GM21360 (cell line): ENCODE measurements at regions not wholly inside any gene's neighbourhood (a gene's known extent, or its start where the extent isn't known, plus 50 kb on each side); places are given as distances from the start of the nearest gene placed in this dataset.
"Not testable (repeated sequence)": the region's sequence is repeated elsewhere in the genome, so short reads cannot be mapped to it uniquely, and the experiment has no call there.

Experiments
- ATAC-seq: cut with Tn5 transposase; IDR thresholded peaks from one replicate; pipeline ENCODE4 v1.9.1; 2021; ENCODE audit warnings: mild to moderate bottlenecking, moderate library complexity; ENCODE audit not compliant: unreplicated experiment

GRCh38 chr1:55898181-55898580 is 681.2 kb downstream of the PLPP3 start:
- no peak for ATAC-seq

GRCh38 chr1:55896210-55896609 is 681.0 kb upstream of the USP24 start:
- no peak for ATAC-seq

GRCh38 chr1:55894521-55894920 is 679.4 kb upstream of the USP24 start:
- ATAC-seq: no peak

GRCh38 chr1:55893155-55893554 is 678.0 kb upstream of the USP24 start:
- no peak for ATAC-seq

DNA sequence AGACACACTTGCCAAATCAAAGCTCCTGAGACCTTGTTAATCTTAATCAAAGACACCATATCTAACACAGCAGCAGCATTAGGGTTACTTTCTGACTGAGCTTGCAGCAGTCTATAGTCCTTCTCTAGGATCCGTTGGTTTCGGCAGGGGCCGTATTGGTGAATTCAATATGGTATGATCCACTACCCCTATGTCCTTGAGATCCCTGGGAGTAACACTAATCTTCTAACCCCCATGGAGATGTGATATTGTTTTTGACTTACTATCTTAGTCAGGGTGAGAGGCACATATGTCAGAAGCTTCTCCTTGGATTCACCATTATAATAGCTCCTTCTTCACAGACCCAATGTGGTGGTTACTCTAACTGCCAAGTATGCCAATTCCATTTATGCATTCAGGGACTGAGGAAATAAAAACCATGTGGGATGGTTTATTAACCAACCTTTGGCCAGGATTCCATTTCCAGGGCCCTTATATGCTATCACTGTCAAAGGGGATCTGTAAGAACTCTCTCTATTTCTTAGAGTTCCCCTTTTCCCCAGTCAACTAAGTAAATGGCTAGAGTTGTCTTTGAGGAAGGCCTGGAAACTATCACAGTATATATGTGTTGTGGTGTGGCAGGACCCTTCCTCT is 673.6 kb upstream of the USP24 start:
- ATAC-seq: no peak

DNA sequence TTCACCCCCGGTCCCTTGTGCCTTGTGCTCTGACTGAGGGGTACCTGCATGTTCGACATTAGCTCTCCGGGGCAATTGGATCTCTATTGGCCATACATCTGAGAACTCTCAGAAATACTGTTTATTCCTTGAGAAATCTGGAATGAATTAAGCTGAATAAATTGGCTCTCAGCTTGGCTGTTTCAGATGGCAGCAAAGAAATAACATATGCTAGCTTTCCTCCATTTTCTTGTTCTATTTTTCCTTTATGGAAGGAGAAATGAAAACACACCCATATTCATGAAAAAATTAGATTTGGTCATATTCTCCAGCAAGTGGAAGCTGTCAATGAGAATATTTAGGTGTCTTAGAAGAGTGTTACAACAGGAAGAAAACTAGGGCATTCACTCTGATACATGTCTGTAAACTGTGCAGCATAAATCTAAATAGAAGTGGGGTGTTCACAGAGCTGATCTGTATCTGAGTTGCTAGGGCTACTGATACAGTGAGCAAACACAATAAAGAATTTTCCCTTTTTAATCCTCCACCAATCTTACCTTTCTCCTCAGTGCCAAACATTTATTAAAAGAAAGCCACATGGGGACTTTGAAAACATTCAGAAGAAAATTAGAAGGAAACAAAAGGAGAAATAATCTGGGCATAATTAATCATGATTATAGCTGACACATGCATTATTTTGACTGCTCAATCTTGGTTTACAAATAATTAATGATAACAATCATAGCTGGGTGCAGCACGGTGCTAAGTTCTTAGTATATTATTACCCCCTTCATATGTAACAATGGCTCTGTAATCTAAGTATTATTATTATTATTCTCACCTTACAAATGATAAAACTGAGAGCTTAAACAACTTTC is 671.9 kb upstream of the USP24 start:
- no peak for ATAC-seq

DNA sequence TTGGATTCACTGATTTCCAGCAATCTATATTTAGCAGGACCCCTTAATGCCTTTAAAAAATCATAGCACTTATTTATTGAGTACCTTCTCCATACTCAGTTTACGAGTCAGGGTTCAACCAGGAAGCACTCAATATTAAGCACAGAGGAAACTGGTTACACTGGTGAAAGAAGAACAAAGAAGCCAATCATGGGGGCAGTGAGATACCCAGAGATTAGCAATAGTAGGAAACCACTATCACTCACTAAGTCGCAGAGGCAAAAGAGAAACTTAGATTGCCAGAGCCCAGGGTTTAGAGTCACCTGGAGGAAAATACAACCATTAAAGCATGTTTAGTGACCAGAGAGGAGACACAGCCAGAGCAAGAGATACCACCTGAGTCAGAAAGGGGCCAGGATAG is 670.5 kb upstream of the USP24 start:
- no peak for ATAC-seq

DNA sequence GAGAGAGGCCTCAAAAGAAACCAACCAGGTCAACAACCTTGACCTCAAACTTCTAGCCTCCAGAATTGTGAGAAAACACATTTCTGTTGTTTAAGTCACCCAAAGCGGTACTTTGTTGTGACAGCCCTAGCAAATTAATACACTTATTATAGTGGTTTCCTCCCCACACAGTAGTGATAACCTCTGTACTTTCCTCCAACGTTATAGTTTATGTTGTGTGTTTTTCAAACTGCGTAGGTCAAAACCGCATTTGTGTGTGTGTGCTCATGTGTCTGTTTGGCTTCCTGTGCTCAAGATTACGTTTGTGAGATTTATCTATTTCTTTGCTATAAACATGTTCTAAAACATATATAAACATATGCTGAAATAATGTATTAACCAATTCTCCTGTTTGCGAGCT is 667.8 kb upstream of the USP24 start:
- ATAC-seq: no peak

DNA sequence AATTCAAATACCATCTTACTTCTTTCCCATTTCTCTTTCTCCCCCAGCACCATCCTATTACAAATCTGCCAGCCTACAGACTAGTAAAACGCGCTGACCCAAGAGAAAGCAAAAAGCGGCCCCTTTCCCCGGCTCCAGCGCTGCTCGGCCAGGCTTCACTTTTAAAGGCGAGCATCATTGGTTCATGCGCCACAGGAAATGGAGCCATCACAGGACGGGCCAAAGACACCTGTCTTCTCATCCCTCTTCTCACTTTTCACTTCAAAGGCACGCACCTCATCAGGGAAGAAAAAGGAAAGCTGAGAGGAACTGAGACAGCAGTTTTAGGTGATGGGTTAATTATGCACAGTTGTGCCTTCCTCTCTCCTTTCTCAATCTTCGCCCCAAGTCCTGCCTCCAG is 664.2 kb upstream of the USP24 start:
- no peak for ATAC-seq

DNA sequence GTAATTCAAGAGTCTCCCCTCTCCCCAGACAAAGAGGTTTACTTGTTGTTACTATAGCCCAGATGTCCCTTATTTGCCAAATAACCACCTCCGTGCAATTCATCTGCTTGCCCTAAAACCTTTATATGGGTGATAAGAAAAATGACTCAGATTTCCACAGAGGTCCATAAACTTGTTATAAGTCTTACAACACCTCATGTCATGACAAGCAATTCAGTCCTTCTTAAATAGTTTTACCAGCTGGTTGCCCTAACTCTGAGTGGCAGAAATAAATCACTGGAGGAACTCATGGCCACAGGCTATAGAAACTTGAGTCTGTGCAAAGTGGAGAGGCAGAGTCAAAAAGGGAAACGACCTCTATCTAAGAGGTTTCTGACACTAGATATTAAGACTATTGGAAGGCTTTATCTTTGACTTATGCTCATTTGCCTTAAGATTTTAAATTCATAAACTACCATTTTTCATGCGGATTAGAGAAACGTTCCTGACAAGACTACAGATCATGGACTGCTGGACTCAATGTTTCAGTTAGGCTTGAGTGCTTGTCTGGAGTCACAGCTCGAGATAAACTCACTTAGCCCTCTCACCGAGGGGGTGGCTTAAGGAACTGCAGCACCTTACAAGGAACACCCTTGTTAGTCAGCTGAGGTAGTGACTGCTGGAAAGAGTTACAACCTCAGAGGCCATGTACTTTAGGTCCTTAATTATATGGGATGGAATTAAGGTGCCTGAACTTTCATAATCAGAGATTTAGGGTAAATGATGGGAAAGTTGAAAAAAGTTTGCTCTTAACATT is 662.5 kb upstream of the USP24 start:
- no peak for ATAC-seq

- no peak for ATAC-seq
Observed at GRCh38 chr1:55876276-55877060, 661.3 kb upstream of the USP24 start.

DNA sequence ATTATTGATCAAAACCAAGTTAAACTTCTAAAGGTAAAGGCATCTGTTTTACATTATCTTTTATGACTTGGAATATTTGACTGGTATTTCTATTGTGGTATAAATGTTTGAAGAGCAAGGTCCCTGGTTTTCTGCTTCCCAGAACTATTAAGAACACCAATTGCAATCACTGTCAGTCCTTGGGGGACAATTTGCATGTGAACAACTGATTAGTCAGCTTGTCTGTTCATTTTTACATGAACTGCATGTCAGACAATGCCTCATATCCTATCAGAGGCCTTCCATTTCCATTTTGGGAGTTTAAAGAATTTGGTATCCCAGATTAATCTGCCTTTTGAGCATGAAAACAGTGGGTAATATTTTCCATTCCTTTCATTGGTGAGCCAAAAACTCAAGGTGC is 654.9 kb upstream of the USP24 start:
- ATAC-seq: no peak

DNA sequence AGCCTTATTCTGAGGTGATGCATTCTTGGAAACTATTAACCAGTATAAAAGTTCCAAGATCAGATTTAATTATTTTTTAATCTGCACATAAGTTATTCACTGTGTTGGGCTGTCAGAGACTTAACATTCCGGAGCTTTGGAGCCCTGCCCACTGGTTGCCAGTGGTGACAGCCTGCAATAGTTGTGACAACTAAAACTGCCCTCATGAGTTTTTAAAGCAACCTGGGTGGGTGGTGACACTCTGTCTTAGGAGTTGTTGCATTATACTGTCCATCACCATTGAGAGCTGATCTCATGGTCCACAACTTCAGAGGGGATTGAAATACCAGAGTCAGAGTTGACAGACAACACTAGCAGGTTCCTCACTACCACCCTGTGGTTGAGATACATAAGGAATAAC is 653.9 kb upstream of the USP24 start:
- no peak for ATAC-seq

DNA sequence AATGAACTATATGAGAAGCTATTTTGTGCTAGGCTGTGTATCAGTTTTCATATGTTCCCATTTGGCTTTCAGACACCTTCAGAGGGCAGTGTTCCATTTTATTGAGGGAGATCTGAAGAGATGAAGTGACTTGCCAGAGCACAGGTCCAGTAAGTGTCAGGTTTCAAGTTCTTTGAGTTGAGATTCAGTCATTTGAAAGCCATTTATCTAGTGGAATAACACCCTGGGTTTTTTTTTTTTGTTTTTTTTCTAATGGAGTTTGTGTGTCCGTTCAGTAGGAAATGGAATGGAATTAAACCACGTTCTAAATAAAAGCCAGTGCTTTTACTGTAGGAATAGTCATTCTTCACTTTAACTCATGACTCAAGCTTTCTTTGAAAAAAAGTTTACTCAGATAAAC is 652.9 kb upstream of the USP24 start:
- no peak for ATAC-seq

GRCh38 chr1:55867304-55867843 is 652.2 kb upstream of the USP24 start:
- no peak for ATAC-seq

DNA sequence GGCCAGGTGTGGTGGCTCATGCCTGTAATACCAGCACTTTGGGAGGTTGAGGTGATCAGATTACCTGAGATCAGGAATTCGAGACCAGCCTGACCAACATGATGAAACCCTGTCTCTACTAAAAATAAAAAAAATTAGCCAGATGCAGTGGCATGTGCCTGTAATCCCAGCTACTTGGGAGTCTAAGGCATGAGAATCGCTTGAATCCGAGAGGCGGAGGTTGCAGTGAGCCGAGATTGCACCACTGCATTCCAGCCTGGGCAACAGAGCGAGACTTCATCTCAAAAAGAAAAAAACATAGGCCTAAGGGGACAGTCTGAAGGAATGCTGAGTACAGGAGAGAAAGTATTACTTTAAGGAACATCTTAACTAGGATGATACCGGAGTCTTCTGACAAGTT is 650.6 kb upstream of the USP24 start:
- ATAC-seq: not testable (repeated sequence)

DNA sequence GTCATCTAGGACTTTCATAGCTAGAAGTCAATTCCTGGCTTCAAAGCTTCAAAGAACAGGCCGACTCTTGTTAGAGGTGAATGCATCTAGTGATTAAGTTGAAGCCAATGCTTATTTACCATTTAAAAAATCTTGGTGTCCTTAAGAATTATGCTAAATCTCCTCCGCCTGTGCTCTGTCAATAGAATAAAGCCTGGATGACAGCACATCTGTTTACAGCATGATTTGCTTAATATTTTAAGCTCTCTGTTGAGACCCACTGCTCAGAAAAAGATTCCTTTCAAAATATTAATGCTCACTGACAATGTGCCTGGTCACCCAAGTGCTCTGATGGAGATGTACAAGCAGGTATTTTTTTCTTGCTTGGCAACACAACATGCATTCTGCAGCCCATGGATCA is 649.1 kb upstream of the USP24 start:
- no peak for ATAC-seq

DNA sequence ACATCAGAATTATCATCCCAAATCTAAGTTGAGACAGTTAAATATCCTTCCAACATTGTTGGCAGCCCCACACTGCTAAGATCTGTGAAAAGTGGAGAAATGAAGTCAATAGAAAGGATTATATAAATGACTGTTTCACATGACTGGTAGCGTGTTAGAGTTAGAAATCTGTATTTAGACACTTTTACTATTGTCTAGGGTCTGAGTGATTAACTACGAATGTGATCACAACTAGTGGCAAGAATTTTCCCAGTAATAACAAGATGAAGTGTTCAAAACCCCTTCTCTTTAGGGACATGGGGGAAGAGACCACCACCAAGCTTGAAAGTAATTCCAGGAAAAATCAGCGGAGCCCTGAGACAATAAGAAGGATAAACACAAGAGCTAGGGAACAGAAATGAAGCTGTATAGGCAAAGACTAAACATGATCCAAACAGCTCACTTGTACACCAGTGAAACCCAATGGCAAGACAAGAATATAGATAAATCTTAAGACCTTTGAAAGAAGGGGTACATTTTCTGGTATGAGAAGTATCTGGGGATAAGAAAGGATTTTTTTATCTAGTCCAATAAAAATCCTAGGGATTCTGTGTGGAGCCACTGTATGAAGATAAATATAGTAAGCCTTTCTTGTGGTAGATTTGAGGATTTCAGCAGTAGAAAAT is 646.6 kb upstream of the USP24 start:
- ATAC-seq: no peak

- ATAC-seq: no peak
Observed at GRCh38 chr1:55860798-55861519, 645.8 kb upstream of the USP24 start.

GRCh38 chr1:55860326-55860725 is 645.2 kb upstream of the USP24 start:
- ATAC-seq: no peak
